Activated CD8-positive, alpha-beta memory T cell treated with anti-CD3 and anti-CD28 coated beads, Interleukin-2, amount 10 ng/mL, durations not matched to agents 7 days and 5 days (primary cell): ENCODE measurements at regions not wholly inside any gene's neighbourhood (a gene's known extent, or its start where the extent isn't known, plus 50 kb on each side); places are given as distances from the start of the nearest gene placed in this dataset.
"Not testable (repeated sequence)": the region's sequence is repeated elsewhere in the genome, so short reads cannot be mapped to it uniquely, and the experiment has no call there.

Experiments
- ATAC-seq: fragments of 150-1000 bp; cut with Tn5 transposase; one replicate; pipeline ENCODE4 v1.10.0; 2021; ENCODE audit warnings: moderate library complexity
- CTCF ChIA-PET: fragments of 350-600 bp; sonication (Branson Sonifier 250); formaldehyde crosslinking; loops from one replicate; lab custom pipeline; 2021; ENCODE audit warnings: antibody characterized with exemption; lab: Charles Lee
- DNase-seq: peaks from one replicate; pipeline ENCODE4 v3.0.0-alpha.2; 2020
- H3K27ac Mint-ChIP-seq: one replicate; pipeline ENCODE4 v1.8.0; 2021; ENCODE audit warnings: mild to moderate bottlenecking, mixed read lengths
- H3K27me3 Mint-ChIP-seq: one replicate; pipeline ENCODE4 v1.8.0; 2021; ENCODE audit warnings: mixed read lengths
- H3K36me3 Mint-ChIP-seq: one replicate; pipeline ENCODE4 v1.8.0; 2021; ENCODE audit warnings: mild to moderate bottlenecking, mixed read lengths
- H3K4me1 Mint-ChIP-seq: one replicate; pipeline ENCODE4 v1.8.0; 2021; ENCODE audit warnings: mixed read lengths
- H3K4me3 Mint-ChIP-seq: one replicate; pipeline ENCODE4 v1.8.0; 2021; ENCODE audit warnings: mild to moderate bottlenecking, moderate library complexity, mixed read lengths
- H3K9me3 Mint-ChIP-seq: one replicate; pipeline ENCODE4 v1.8.0; 2022; ENCODE audit warnings: low read depth, mixed read lengths

- ATAC-seq (no peak), DNase-seq (no peak)
- H3K4me1 Mint-ChIP-seq = no peaks in the 10 kb centered on the region
- no peaks in the 10 kb centered on the region for H3K9me3 Mint-ChIP-seq
- CTCF ChIA-PET = no interaction called here
- peaks cover 1% of the 10 kb centered on the region for H3K27me3 Mint-ChIP-seq
- H3K27ac Mint-ChIP-seq = no peak overlapping the region
- no peaks in the 10 kb centered on the region for H3K36me3 Mint-ChIP-seq
- H3K4me3 Mint-ChIP-seq = no peak overlapping the region
Measured at GRCh38 chr1:227508431-227508830, 54.9 kb upstream of the ZNF678 start.

GRCh38 chr1:227506490-227507393 lies 56.6 kb upstream of the ZNF678 start:
- CTCF ChIA-PET, DNase-seq, H3K4me1 Mint-ChIP-seq, H3K27ac Mint-ChIP-seq, H3K4me3 Mint-ChIP-seq, H3K9me3 Mint-ChIP-seq, ATAC-seq, H3K36me3 Mint-ChIP-seq, H3K27me3 Mint-ChIP-seq: not testable (repeated sequence)

- H3K27me3 Mint-ChIP-seq, H3K4me1 Mint-ChIP-seq, CTCF ChIA-PET, DNase-seq, H3K9me3 Mint-ChIP-seq, H3K36me3 Mint-ChIP-seq, ATAC-seq, H3K27ac Mint-ChIP-seq, H3K4me3 Mint-ChIP-seq: not testable (repeated sequence)
Measured at GRCh38 chr1:227496045-227496444, 67.3 kb upstream of the ZNF678 start.

- ATAC-seq, H3K27me3 Mint-ChIP-seq, H3K36me3 Mint-ChIP-seq, CTCF ChIA-PET, H3K9me3 Mint-ChIP-seq, H3K27ac Mint-ChIP-seq, H3K4me1 Mint-ChIP-seq, DNase-seq, H3K4me3 Mint-ChIP-seq: not testable (repeated sequence)
Measured at GRCh38 chr1:227493863-227494551, 69.3 kb upstream of the ZNF678 start.

- Mint-ChIP-seq H3K27ac (no peak overlapping the region), H3K36me3 (no peaks in the 10 kb centered on the region), H3K4me3 (no peak overlapping the region), H3K4me1 (no peaks in the 10 kb centered on the region), H3K27me3 (no peaks in the 10 kb centered on the region), H3K9me3 (no peaks in the 10 kb centered on the region)
- DNase-seq = no peak
- no peak for ATAC-seq
- CTCF ChIA-PET = interaction anchor here (0.7 kb wide), 1 partner anchor 9 kb away, joined by 5 read pairs; no protein-coding TSS in a partner anchor
Measured at GRCh38 chr1:227490478-227490877, 72.9 kb upstream of the ZNF678 start.

- H3K4me3 Mint-ChIP-seq = no peak overlapping the region
- H3K36me3 Mint-ChIP-seq = no peaks in the 10 kb centered on the region
- H3K27me3 Mint-ChIP-seq = no peaks in the 10 kb centered on the region
- no peaks in the 10 kb centered on the region for H3K9me3 Mint-ChIP-seq
- ATAC-seq (no peak), DNase-seq (no peak)
- no peak overlapping the region for H3K27ac Mint-ChIP-seq
- H3K4me1 Mint-ChIP-seq = no peaks in the 10 kb centered on the region
- CTCF ChIA-PET = no interaction called here
Measured at GRCh38 chr1:227490001-227490400, 73.4 kb upstream of the ZNF678 start.

- Mint-ChIP-seq H3K9me3 (no peaks in the 10 kb centered on the region), H3K4me3 (no peak overlapping the region), H3K36me3 (no peaks in the 10 kb centered on the region), H3K27me3 (no peaks in the 10 kb centered on the region), H3K4me1 (no peaks in the 10 kb centered on the region), H3K27ac (no peak overlapping the region)
- DNase-seq (no peak), ATAC-seq (no peak)
- CTCF ChIA-PET = no interaction called here
Measured at GRCh38 chr1:227489572-227489971, 73.8 kb upstream of the ZNF678 start.

- Mint-ChIP-seq H3K36me3 (no peaks in the 10 kb centered on the region), H3K27ac (no peak overlapping the region), H3K4me3 (no peak overlapping the region), H3K4me1 (no peaks in the 10 kb centered on the region), H3K9me3 (no peaks in the 10 kb centered on the region), H3K27me3 (peaks cover 6% of the 10 kb centered on the region)
- ATAC-seq (no peak), DNase-seq (no peak)
- CTCF ChIA-PET = no interaction called here
Measured at GRCh38 chr1:227487606-227488005, 75.8 kb upstream of the ZNF678 start.

- ATAC-seq (no peak), DNase-seq (no peak)
- Mint-ChIP-seq H3K4me3 (no peak overlapping the region), H3K27me3 (peaks cover 11% of the 10 kb centered on the region), H3K36me3 (no peaks in the 10 kb centered on the region), H3K4me1 (no peaks in the 10 kb centered on the region), H3K9me3 (no peaks in the 10 kb centered on the region), H3K27ac (no peak overlapping the region)
- CTCF ChIA-PET = no interaction called here
Measured at GRCh38 chr1:227486559-227486958, 76.8 kb upstream of the ZNF678 start.

GRCh38 chr1:227482023-227482299 lies 81.4 kb upstream of the ZNF678 start:
- no peak overlapping the region for H3K4me3 Mint-ChIP-seq
- DNase-seq = no peak
- H3K27ac Mint-ChIP-seq = no peak overlapping the region
- H3K4me1 Mint-ChIP-seq = no peaks in the 10 kb centered on the region
- no peaks in the 10 kb centered on the region for H3K36me3 Mint-ChIP-seq
- ATAC-seq = no peak
- H3K27me3 Mint-ChIP-seq = peaks cover 36% of the 10 kb centered on the region
- no peaks in the 10 kb centered on the region for H3K9me3 Mint-ChIP-seq
- CTCF ChIA-PET = interaction anchor here (1.4 to 2.3 kb wide), 3 partner anchors 9 to 472 kb away, joined by 3 to 5 read pairs (median 4); no protein-coding TSS in a partner anchor

- peaks cover 43% of the 10 kb centered on the region for H3K27me3 Mint-ChIP-seq
- ATAC-seq, CTCF ChIA-PET, H3K4me3 Mint-ChIP-seq, H3K36me3 Mint-ChIP-seq, DNase-seq, H3K4me1 Mint-ChIP-seq, H3K27ac Mint-ChIP-seq, H3K9me3 Mint-ChIP-seq: not testable (repeated sequence)
Measured at GRCh38 chr1:227474072-227474471, 89.3 kb upstream of the ZNF678 start.

- ATAC-seq = no peak
- peaks cover 33% of the 10 kb centered on the region for H3K27me3 Mint-ChIP-seq
- CTCF ChIA-PET = interaction anchor here (1.3 kb wide), 1 partner anchor 14 kb away, joined by 3 read pairs; no protein-coding TSS in a partner anchor
- H3K27ac Mint-ChIP-seq = no peak overlapping the region
- H3K4me1 Mint-ChIP-seq = no peaks in the 10 kb centered on the region
- H3K9me3 Mint-ChIP-seq = no peaks in the 10 kb centered on the region
- H3K36me3 Mint-ChIP-seq = no peaks in the 10 kb centered on the region
- DNase-seq = no peak
- H3K4me3 Mint-ChIP-seq = no peak overlapping the region
Measured at GRCh38 chr1:227472772-227473171, 90.6 kb upstream of the ZNF678 start.

- H3K4me1 Mint-ChIP-seq = no peaks in the 10 kb centered on the region
- ATAC-seq (no peak), DNase-seq (no peak)
- H3K36me3 Mint-ChIP-seq = no peaks in the 10 kb centered on the region
- CTCF ChIA-PET = no interaction called here
- no peak overlapping the region for H3K4me3 Mint-ChIP-seq
- H3K27ac Mint-ChIP-seq = no peak overlapping the region
- H3K9me3 Mint-ChIP-seq = no peaks in the 10 kb centered on the region
- H3K27me3 Mint-ChIP-seq = peaks cover 14% of the 10 kb centered on the region
Measured at GRCh38 chr1:227470688-227471087, 92.7 kb upstream of the ZNF678 start.

GRCh38 chr1:227469708-227470107 lies 93.6 kb upstream of the ZNF678 start:
- DNase-seq (no peak), ATAC-seq (no peak)
- CTCF ChIA-PET = no interaction called here
- H3K27me3 Mint-ChIP-seq = peaks cover 5% of the 10 kb centered on the region
- no peak overlapping the region for H3K4me3 Mint-ChIP-seq
- H3K9me3 Mint-ChIP-seq = no peaks in the 10 kb centered on the region
- H3K36me3 Mint-ChIP-seq = no peaks in the 10 kb centered on the region
- no peaks in the 10 kb centered on the region for H3K4me1 Mint-ChIP-seq
- no peak overlapping the region for H3K27ac Mint-ChIP-seq
